GM23338 (cell line): ENCODE measurements at regions not wholly inside any gene's neighbourhood (a gene's known extent, or its start where the extent isn't known, plus 50 kb on each side); places are given as distances from the start of the nearest gene placed in this dataset.

Source experiments
- CTCF ChIP-seq, 2 experiments: fragments of 200-600 bp in 1 of 2; sonication (generic) in 1 of 2; conservative IDR thresholded peaks; 2 replicates each; pipeline versions ENCODE4 v1.5.1 to v1.6.1; 2016 to 2017; ENCODE audit warnings: antibody characterized with exemption in 2 of 2, low read depth in 2 of 2, mild to moderate bottlenecking in 2 of 2, moderate library complexity in 1 of 2
- EZH2 ChIP-seq: fragments of 200-600 bp; sonication (generic); IDR thresholded peaks from one replicate; pipeline ENCODE4 v1.8.0; 2017; ENCODE audit warnings: antibody characterized with exemption, mild to moderate bottlenecking, low read depth; ENCODE audit not compliant: unreplicated experiment

GRCh38 chr19:28907534-28907933 lies 305.4 kb downstream of the UQCRFS1 start:
- no peak for TF ChIP-seq EZH2
- TF ChIP-seq CTCF (conservative IDR thresholded peaks at IDR 0.05; ENCODE audit: low read depth in 2 of 2): no peak
